GM18873 (cell line): ENCODE measurements at regions not wholly inside any gene's neighbourhood (a gene's known extent, or its start where the extent isn't known, plus 50 kb on each side); places are given as distances from the start of the nearest gene placed in this dataset.
"Not testable (repeated sequence)": the region's sequence is repeated elsewhere in the genome, so short reads cannot be mapped to it uniquely, and the experiment has no call there.

Experiments
- ATAC-seq: cut with Tn5 transposase; IDR thresholded peaks from one replicate; pipeline ENCODE4 v1.9.1; 2021; ENCODE audit warnings: mild to moderate bottlenecking, moderate library complexity, moderate number of reproducible peaks; ENCODE audit not compliant: unreplicated experiment, low FRiP score

GRCh38 chr4:131644619-131645018, 1504.5 kb upstream of the PCDH10 start:
- ATAC-seq = no peak

GRCh38 chr4:131649227-131649626, 1499.9 kb upstream of the PCDH10 start:
- ATAC-seq = no peak

- ATAC-seq = no peak
Observed at GRCh38 chr4:131650951-131651350, 1498.1 kb upstream of the PCDH10 start.

- not testable (repeated sequence) for ATAC-seq
Observed at GRCh38 chr4:131683314-131683713, 1465.8 kb upstream of the PCDH10 start.

GRCh38 chr4:131721883-131722282, 1427.2 kb upstream of the PCDH10 start:
- no peak for ATAC-seq

DNA sequence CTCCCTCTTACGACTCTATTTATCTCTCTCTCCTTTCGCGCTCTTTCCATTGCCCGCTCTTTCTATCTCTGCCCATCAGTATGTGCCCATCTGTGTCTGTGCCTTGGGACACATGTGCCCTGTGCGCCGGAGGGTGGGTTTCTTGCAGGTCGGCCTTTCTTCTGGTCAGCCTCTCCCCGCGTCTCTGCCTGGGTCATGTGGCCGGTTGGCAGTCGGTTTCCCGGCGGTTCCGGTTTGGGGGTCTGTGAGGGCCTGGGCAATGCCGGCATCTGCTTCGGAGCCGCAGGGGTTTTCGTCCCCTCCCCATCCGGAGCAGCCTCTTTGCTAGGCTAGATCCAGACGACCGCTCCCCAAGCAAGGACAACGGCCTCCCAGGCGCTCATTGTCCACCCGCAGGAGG, 1426.0 kb upstream of the PCDH10 start:
- ATAC-seq = not testable (repeated sequence)

- ATAC-seq = not testable (repeated sequence)
Observed at GRCh38 chr4:131724847-131725246, 1424.2 kb upstream of the PCDH10 start.

- ATAC-seq = not testable (repeated sequence)
Observed at GRCh38 chr4:131725521-131725920, 1423.6 kb upstream of the PCDH10 start.

- ATAC-seq = not testable (repeated sequence)
Observed at GRCh38 chr4:131726940-131727339, 1422.2 kb upstream of the PCDH10 start.

DNA sequence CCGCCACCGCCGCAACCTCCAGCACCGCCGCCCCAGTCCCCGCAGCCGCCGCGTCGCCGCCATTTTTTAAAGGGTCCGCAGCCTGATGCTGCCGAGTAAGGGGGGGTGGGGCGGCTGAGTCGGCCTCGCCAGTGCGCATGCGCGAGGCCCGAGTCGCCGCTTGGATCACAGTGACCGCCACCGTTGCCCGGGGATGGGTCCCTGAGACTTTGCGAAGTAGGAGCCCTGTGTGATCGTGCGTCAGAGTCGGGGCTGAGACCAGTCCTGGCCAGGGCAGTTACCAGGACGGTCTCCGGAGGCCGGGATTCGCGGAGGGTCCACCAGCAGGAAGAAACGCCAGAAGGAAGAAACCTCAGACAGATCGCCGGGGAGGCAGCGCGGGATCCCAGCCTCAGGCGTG, 1421.7 kb upstream of the PCDH10 start:
- not testable (repeated sequence) for ATAC-seq

GRCh38 chr4:131729205-131729604, 1419.9 kb upstream of the PCDH10 start:
- not testable (repeated sequence) for ATAC-seq

DNA sequence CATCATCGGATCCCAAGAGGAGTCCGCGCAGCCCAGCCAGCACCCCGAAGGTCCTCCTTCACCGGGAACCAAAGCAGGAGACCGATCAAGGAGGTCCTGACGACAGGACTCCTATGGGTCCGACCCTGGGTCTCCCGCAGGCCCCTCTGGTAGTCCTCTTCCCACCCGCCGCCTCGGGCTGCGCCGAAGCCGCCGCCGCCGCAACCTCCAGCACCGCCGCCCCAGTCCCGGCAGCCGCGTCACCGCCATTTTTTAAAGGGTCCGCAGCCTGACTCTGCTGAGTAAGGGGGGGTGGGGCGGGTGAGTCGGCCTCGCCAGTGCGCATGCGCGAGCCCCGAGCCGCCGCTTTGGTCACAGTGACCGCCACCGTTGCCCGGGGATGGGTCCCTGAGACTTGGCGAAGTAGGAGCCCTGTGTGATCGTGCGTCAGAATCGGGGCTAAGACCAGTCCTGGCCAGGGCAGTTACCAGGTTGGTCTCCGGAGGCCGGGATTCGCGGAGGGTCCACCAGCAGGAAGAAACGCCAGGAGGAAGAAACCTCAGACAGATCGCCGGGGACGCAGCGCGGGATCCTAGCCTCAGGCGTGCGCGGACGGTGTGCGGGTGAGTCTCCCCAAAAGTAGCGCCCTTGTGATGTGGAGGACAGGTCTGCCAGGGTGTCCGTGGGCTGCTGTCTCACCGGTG, 1419.2 kb upstream of the PCDH10 start:
- not testable (repeated sequence) for ATAC-seq

DNA sequence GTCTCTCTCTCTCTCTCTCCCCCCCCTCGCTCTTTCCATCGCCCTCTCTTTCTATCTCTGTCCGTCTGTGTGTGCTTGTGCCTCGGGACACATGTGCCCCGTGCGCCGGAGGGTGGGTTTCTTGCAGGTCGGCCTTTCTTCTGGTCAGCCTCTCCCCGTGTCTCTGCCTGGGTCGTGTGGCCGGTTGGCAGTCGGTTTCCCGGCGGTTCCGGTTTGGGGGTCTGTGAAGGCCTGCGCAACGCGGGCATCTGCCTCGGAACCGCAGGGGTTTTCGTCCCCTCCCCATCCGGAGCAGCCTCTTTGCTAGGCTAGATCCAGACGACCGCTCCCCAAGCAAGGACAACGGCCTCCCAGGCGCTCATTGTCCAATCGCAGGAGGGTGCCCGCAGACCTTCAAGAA, 1418.5 kb upstream of the PCDH10 start:
- not testable (repeated sequence) for ATAC-seq

- ATAC-seq = not testable (repeated sequence)
Observed at GRCh38 chr4:131732034-131732630, 1417.0 kb upstream of the PCDH10 start.

- ATAC-seq = not testable (repeated sequence)
Observed at GRCh38 chr4:131734321-131734720, 1414.8 kb upstream of the PCDH10 start.

GRCh38 chr4:131734851-131735385, 1414.2 kb upstream of the PCDH10 start:
- not testable (repeated sequence) for ATAC-seq

DNA sequence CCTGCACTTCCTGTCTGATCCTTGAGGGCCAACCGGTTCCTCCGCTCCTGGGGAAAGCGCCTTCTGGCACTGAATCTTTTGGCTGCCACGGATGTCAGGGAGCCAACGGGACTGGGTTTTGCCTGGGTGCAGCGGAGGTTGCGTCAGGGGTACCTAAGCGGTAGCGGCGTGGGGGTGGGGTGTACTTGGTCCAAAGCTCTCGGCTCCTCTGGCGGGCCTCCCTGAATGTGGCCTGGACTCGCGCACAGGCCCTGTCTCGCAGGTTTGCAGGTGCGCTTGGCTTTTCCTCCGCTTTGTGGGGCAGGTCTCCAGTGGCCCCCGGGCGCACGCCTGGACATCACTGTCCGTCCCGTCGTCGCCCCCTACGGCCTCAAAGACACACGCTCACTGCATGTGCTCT, 1410.1 kb upstream of the PCDH10 start:
- ATAC-seq = not testable (repeated sequence)

DNA sequence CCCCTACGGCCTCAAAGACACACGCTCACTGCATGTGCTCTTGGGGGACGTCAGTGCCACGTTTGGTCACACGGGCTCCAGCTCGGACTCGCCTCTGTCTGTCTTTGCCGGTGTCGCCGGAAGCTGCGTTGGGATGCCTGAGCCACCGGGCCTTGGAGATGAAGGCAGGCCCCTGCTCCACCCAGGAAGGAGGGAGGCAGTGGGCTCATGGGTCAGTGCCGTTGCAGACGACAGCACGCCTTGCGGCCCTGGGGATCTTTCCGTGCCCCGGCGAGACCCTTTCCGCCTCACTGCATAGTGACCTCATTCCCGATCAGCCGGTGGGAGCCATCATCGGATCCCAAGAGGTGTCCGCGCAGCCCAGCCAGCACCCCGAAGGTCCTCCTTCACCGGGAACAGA, 1407.3 kb upstream of the PCDH10 start:
- ATAC-seq = not testable (repeated sequence)

DNA sequence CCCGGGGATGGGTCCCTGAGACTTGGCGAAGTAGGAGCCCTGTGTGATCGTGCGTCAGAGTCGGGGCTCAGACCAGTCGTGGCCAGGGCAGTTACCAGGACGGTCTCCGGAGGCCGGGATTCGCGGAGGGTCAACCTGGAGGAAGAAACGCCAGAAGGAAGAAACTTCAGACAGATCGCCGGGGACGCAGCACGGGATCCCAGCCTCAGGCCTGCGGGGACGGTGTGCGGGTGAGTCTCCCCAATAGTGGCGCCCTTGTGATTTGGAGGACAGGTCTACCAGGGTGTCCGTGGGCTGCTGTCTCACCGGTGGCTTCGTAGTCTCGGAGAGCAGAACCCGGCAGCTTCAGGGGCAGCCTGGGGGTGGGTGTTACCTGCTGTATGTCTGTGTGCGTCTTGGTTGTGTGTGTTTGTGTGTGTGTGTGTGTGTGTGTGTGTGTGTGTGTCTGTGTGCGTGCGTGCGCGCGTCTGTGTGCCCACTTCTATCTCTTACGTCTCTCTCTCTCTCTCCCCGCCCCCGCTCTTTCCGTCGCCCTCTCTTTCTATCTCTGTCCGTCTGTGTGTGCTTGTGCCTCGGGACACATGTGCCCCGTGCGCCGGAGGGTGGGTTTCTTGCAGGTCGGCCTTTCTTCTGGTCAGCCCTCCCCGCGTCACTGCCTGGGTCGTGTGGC, 1406.4 kb upstream of the PCDH10 start:
- ATAC-seq = not testable (repeated sequence)

DNA sequence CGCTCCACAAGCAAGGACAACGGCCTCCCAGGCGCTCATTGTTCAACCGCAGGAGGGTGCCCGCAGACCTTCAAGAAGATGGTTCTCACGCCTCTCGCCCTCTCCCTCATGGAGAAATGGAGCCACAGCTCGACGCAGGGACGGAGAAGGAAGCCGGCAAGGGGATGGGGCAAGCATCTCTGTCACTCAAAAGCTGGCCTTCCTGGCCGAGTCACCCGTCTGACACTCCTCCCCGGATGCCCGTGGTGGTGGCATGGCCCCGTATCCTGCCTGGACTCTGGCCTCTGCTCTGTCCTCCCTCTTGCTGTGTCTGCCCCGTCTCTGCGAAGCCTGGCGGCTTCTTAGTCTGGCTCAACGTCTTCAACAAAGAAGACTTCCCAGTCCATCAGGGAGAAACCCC, 1405.7 kb upstream of the PCDH10 start:
- not testable (repeated sequence) for ATAC-seq

- ATAC-seq = not testable (repeated sequence)
Observed at GRCh38 chr4:131747203-131747602, 1401.9 kb upstream of the PCDH10 start.
